Eye (tissue), 1 donor: ENCODE measurements at regions not wholly inside any gene's neighbourhood (a gene's known extent, or its start where the extent isn't known, plus 50 kb on each side); places are given as distances from the start of the nearest gene placed in this dataset.

ENCODE experiments used
- DNase-seq: peaks from one replicate; pipeline ENCODE4 v3.0.0-alpha.2; 2015

DNA sequence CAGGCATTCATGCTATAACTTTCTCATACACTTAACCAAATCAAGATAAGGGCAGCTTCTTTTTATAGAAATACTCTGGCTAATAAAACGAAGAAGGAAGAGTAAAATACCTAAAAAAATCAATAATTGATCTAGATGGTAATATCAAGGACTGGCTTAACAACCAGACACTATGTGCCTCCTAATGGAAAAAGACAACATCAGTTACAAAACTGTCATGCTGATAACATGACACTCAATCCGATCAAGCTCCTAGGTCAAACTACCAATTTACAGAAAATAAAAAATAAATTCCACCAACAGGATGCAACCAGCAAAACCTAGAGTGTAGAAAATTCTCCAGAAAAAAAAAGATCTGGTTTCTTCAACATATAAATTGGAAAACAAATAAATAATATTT is 634.6 kb downstream of the IGSF11 start:
- no peak for DNase-seq

DNA sequence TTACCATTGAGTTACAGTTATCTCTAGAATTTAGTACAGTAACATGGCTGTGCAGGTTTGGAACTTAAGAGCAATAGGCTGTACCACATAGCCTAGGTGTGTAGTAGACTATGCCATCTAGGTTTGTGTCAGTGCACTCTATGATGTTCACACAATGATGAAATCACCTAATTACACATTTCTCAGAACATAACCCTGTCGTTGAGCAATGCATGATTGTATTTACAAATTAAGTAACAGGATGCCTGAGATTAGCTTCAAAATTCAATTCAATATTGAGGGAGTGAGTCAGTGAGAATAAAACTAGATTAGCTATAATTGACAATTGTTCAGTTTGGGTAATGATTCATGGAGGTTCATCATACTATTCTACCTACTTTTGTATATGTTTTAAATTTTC is 633.8 kb downstream of the IGSF11 start:
- no peak for DNase-seq

- DNase-seq, result no peak
Observed at GRCh38 chr3:118401887-118402286, 632.8 kb downstream of the IGSF11 start.

GRCh38 chr3:118402971-118403370 is 631.7 kb downstream of the IGSF11 start:
- DNase-seq, result no peak

- no peak for DNase-seq
Observed at GRCh38 chr3:118406562-118406961, 628.1 kb downstream of the IGSF11 start.

GRCh38 chr3:118408431-118408830 is 626.2 kb downstream of the IGSF11 start:
- DNase-seq, result no peak

- DNase-seq, result no peak
Observed at GRCh38 chr3:118412503-118412902, 622.1 kb downstream of the IGSF11 start.

DNA sequence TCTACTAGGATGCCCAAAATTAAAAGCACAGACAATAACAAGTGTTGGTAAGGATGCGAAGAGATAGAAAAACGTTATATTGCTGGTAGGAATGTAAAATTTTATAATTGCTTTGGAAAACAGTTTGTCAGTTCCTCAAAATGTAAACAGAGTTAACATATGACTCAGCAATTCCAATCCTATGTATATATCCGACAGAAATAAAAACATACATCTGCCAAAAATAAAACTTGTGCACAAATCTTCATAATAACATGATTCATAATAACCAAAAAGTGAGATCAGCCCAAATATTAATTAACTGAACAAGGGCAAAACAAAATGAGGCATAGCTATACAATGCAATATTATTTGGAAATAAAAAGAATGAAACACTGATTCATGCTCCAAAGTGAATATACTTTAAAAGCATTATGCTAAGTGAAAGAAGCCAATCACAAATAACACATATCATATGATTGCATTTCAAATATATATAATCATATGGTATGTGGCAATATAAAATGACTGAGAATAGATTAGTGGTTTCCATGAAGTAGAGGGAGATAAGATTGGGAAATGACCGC is 609.3 kb downstream of the IGSF11 start:
- DNase-seq, result no peak

DNA sequence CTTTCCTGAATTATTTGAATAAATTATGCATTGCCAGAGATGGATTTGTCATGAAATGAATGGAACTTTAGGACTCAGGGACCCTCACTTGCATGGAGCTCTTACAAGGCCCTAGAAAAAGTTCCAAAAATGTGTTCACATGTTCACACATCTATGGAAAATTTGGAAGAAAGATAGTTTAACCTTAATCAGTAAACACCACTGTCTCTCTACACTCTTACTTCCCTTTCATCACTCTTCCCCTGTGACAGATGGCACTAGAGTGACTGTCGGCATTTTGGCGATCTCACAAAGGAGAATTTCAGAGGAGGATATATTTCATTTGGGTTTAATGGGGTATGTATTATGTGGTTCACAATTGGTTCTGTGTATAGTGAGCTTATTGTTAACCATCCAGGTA is 600.8 kb downstream of the IGSF11 start:
- DNase-seq, result no peak

DNA sequence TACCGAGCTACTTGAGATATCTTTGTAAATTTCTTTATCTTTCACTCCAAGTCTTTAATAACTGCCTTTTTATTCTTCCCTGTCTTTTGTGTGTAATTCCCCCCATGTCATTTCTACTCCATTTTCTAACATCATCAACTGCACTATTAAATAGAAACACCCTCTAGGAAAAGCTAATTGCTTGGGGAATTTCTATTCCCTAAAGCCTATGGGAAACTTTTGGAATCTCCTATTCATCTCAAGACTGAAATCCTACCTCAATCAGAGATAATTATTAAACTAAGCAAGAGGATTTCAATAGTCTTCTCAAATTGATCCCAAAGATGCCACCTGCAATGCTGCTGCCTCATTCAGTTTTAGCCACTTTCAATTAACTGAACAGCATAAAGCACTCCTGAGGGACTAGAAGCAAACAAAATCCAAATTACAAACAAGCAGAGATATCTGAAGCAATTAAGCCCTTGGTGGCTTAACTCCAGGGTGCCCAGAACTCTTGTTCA is 598.7 kb downstream of the IGSF11 start:
- no peak for DNase-seq

GRCh38 chr3:118436697-118437262 is 597.9 kb downstream of the IGSF11 start:
- DNase-seq, result no peak

GRCh38 chr3:118445036-118445435 is 589.6 kb downstream of the IGSF11 start:
- no peak for DNase-seq

- no peak for DNase-seq
Observed at GRCh38 chr3:118447339-118447738, 587.3 kb downstream of the IGSF11 start.

DNA sequence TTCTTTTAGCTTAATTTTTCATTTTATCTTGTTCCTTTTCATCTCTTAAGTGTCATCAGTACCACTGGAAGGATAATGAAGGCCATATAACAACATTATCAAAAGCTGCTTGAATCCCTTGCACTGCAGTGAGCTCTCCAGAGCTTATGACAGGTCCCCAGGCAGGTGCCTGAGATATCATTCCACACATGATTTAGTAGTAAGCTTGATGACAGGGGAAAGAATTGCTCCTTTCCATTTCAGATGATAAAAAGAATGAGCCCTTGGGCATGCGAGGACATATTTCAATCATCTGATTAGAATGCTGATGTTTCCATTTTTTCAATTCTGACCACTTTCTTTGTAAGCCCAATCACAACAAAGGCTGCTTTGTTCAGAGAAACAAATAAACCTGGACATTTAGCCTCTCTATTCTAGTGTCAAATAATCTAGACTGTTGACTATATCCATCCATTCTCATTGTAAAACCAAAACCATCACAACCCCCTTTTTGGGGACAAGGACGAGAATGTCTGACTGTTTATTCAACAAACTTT is 567.8 kb downstream of the IGSF11 start:
- no peak for DNase-seq

DNA sequence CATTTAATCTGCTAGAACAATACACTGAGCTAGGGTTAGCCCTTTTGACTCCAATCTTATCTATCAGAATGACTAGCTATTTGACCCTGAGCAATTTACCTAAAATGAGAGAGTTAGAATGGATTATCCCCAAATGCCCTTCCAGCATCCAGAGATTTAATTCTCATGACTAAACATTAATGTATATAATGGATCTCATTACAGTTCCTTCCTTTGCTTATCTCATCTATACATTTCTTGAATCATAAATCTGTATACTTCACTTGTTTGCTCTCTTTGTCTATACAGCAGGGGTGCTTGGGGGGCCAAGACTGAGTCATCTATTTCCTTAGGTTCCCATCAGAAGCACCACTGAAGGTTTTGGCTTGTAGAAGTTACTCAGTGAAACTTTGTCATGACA is 565.8 kb downstream of the IGSF11 start:
- no peak for DNase-seq

DNA sequence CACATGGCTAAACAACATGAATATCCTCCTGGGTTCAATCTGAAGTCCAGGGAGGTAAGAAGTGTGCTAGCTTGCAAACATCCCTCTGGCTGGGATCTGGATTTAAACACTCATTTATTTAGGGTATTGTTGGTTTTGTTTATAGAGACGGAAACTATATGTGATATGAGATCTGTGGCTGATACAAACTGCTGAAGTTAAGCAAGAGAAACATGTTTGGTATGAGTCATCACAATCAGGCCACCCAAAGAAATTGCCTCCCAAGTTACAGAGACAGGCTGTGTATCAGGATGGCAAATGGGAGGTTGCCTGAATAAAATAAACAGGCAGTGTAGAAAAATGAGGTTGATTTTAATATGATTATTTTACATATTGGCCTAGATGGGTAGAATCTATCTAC is 562.1 kb downstream of the IGSF11 start:
- no peak for DNase-seq

DNA sequence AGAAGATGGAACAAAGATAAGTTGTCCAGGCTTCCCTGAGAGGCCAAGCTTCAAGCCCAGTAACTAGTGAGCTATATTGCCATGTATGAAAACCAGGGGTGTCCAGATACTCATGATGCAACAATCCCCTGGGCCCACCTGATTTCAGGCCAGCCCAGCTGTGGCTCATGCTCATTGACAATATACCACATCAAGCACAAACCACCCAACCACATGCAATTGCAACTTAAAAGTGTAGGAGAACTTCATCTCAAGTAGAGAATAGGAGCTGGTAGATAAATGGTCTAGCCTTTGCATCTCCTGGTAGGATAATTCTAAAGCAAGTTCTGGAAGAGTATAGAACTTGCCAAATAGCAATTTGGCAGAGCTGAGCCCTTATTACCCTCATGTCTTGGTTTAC is 561.3 kb downstream of the IGSF11 start:
- DNase-seq, result no peak

GRCh38 chr3:118476885-118477618 is 557.6 kb downstream of the IGSF11 start:
- no peak for DNase-seq

GRCh38 chr3:118477768-118478167 is 556.9 kb downstream of the IGSF11 start:
- DNase-seq, result no peak

- no peak for DNase-seq
Observed at GRCh38 chr3:118478706-118479276, 555.9 kb downstream of the IGSF11 start.

GRCh38 chr3:118479376-118479775 is 555.3 kb downstream of the IGSF11 start:
- DNase-seq, result no peak

- DNase-seq, result no peak
Observed at GRCh38 chr3:118480101-118480860, 554.4 kb downstream of the IGSF11 start.

GRCh38 chr3:118485693-118486092 is 549.0 kb downstream of the IGSF11 start:
- DNase-seq, result no peak
